ENCODE measurements at regions not wholly inside any gene's neighbourhood (a gene's known extent, or its start where the extent isn't known, plus 50 kb on each side); places are given as distances from the start of the nearest gene placed in this dataset.

DNA sequence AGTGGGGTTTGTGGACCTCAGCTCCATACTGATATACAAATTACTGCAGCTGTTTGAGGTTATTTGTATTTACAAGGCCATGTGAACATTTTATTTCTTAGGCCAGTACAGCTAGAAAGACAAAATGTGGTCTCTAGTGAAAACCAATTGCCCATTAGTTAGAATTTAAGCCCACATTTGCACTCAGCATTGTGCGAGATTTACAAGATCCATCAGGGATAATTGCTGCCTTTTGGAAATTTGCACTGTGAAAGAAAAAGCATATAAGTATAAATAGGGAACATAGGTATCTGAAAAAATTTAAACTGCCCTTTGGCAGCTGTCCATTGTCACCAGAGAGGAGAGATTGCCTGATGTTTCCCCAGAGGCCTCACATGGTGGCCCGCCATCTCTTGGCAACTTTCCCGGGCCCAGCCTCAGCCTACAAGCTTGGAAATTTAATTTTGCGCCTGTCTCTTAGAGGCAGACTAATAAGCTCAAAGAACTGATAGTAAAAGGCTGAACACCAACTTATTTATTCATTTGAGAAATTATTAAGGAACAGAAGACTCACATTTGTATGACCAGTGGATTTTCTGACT is 120.7 kb downstream of the MAP3K21 start:
- no peak overlapping the region for H2AFZ ChIP-seq (ENCODE audit: low read depth, low read length)
- no peaks in the 10 kb centered on the region for H3K79me2 ChIP-seq (ENCODE audit: low read length)
- H3K9me3 ChIP-seq (ENCODE audit: insufficient read depth, low read length) = no peaks in the 10 kb centered on the region
- H3K4me1 ChIP-seq (ENCODE audit: low read length) = no peaks in the 10 kb centered on the region
- no peak overlapping the region for H3K27ac ChIP-seq (ENCODE audit: low read length)
- TF ChIP-seq CTCF (IDR thresholded peaks at IDR 0.05; ENCODE audit: low read depth, low read length) (no peak), EZH2phosphoT487 (IDR thresholded peaks at IDR 0.05; ENCODE audit: low read depth) (no peak)
- H3K36me3 ChIP-seq (replicated peaks; ENCODE audit: low read depth, low read length) = no peaks in the 10 kb centered on the region
- no peak overlapping the region for H3K4me3 ChIP-seq (ENCODE audit: low read length)
- no peak overlapping the region for H3K9ac ChIP-seq (ENCODE audit: low read length)
- no peaks in the 10 kb centered on the region for H3K27me3 ChIP-seq (ENCODE audit: low read depth, low read length)
- no peaks in the 10 kb centered on the region for H4K20me1 ChIP-seq (ENCODE audit: insufficient read depth, low read length)
- no peak overlapping the region for H3K4me2 ChIP-seq (ENCODE audit: low read length)

DNA sequence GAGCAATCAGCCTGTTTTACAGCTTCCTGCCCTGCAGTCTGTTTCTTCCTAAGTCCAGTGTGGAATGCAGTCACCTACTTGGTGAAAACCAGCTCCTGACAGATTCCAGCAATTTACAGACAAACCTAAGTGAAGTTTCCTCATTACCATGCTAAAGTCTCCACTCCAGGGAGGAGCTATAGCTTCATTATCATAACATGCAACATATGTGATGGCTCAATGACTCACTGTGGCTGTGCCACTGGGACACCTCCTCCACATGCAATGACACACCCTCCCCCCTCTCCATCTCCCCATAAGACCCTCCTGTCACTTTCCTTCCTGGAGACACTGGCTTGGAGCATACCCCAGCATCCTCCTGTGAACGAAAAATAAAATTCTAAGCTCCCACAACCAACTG is 125.2 kb downstream of the MAP3K21 start:
- no peak overlapping the region for H2AFZ ChIP-seq (ENCODE audit: low read depth, low read length)
- no peaks in the 10 kb centered on the region for H3K36me3 ChIP-seq (replicated peaks; ENCODE audit: low read depth, low read length)
- no peaks in the 10 kb centered on the region for H4K20me1 ChIP-seq (ENCODE audit: insufficient read depth, low read length)
- no peak overlapping the region for H3K9ac ChIP-seq (ENCODE audit: low read length)
- no peak overlapping the region for H3K4me3 ChIP-seq (ENCODE audit: low read length)
- no peaks in the 10 kb centered on the region for H3K4me1 ChIP-seq (ENCODE audit: low read length)
- no peaks in the 10 kb centered on the region for H3K27me3 ChIP-seq (ENCODE audit: low read depth, low read length)
- no peaks in the 10 kb centered on the region for H3K9me3 ChIP-seq (ENCODE audit: insufficient read depth, low read length)
- H3K27ac ChIP-seq (ENCODE audit: low read length) = no peak overlapping the region
- no peaks in the 10 kb centered on the region for H3K79me2 ChIP-seq (ENCODE audit: low read length)
- H3K4me2 ChIP-seq (ENCODE audit: low read length) = no peak overlapping the region
- TF ChIP-seq EZH2phosphoT487 (IDR thresholded peaks at IDR 0.05; ENCODE audit: low read depth) (no peak), CTCF (IDR thresholded peaks at IDR 0.05; ENCODE audit: low read depth, low read length) (no peak)

DNA sequence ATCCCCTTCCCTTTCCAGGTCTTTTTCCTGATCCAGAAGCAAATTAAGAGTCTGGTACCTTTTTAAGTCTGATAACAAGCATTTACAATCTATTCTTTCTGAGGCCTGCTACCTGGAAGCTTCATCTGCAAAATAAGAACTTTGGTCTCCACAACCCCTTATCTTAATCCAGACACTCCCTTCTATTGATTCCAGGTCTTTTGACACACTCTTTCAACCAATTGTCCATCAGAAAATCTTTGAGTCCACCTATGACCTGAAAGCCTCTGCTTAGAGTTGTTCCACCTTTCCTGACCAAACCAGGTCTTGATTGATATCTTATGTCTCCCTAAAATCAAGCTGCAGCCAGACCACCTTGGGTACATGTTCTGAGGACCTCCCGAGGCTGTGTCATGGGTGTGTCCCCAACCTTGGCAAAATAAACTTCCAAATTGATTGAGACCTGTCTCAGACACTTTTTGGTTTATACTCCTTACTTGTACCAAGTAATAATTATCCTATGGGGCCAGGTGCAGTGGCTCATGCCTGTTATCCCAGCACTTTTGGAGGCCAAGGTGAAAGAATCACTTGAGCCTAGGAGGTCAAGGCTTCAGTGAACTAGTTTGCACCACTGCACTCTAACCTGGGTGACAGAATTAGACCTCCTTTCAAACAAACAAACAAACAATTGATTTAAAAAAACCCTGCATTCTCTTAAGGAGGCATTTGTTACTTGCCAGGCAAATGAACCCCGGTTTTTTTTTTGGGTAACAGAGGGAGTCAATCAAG is 126.1 kb downstream of the MAP3K21 start:
- Histone ChIP-seq H4K20me1 (ENCODE audit: insufficient read depth, low read length) (no peaks in the 10 kb centered on the region), H3K27ac (ENCODE audit: low read length) (no peak overlapping the region), H3K9ac (ENCODE audit: low read length) (no peak overlapping the region), H2AFZ (ENCODE audit: low read depth, low read length) (no peak overlapping the region), H3K9me3 (ENCODE audit: insufficient read depth, low read length) (no peaks in the 10 kb centered on the region), H3K36me3 (replicated peaks; ENCODE audit: low read depth, low read length) (no peaks in the 10 kb centered on the region), H3K4me1 (ENCODE audit: low read length) (no peaks in the 10 kb centered on the region), H3K79me2 (ENCODE audit: low read length) (no peaks in the 10 kb centered on the region), H3K27me3 (ENCODE audit: low read depth, low read length) (no peaks in the 10 kb centered on the region), H3K4me3 (ENCODE audit: low read length) (no peak overlapping the region), H3K4me2 (ENCODE audit: low read length) (no peak overlapping the region)
- TF ChIP-seq EZH2phosphoT487 (IDR thresholded peaks at IDR 0.05; ENCODE audit: low read depth) (no peak), CTCF (IDR thresholded peaks at IDR 0.05; ENCODE audit: low read depth, low read length) (no peak)

GRCh38 chr1:233459470-233459945 is 132.0 kb downstream of the MAP3K21 start:
- H2AFZ ChIP-seq (ENCODE audit: low read depth, low read length) = no peak overlapping the region
- H3K4me1 ChIP-seq (ENCODE audit: low read length) = peaks cover 6% of the 10 kb centered on the region
- H3K79me2 ChIP-seq (ENCODE audit: low read length) = no peaks in the 10 kb centered on the region
- H4K20me1 ChIP-seq (ENCODE audit: insufficient read depth, low read length) = no peaks in the 10 kb centered on the region
- H3K4me3 ChIP-seq (ENCODE audit: low read length) = no peak overlapping the region
- no peak overlapping the region for H3K9ac ChIP-seq (ENCODE audit: low read length)
- no peaks in the 10 kb centered on the region for H3K9me3 ChIP-seq (ENCODE audit: insufficient read depth, low read length)
- no peak overlapping the region for H3K27ac ChIP-seq (ENCODE audit: low read length)
- 0 out of 2 replicates have a peak, but pooled peaks cover 6% of the 10 kb centered on the region for H3K27me3 ChIP-seq (ENCODE audit: low read depth, low read length)
- TF ChIP-seq EZH2phosphoT487 (IDR thresholded peaks at IDR 0.05; ENCODE audit: low read depth) (no peak), CTCF (IDR thresholded peaks at IDR 0.05; ENCODE audit: low read depth, low read length) (no peak)
- no peaks in the 10 kb centered on the region for H3K36me3 ChIP-seq (replicated peaks; ENCODE audit: low read depth, low read length)
- H3K4me2 ChIP-seq (ENCODE audit: low read length) = no peak overlapping the region

All from OCI-LY3 (cell line).